ENCODE measurements at regions not wholly inside any gene's neighbourhood (a gene's known extent, or its start where the extent isn't known, plus 50 kb on each side); places are given as distances from the start of the nearest gene placed in this dataset.

DNA sequence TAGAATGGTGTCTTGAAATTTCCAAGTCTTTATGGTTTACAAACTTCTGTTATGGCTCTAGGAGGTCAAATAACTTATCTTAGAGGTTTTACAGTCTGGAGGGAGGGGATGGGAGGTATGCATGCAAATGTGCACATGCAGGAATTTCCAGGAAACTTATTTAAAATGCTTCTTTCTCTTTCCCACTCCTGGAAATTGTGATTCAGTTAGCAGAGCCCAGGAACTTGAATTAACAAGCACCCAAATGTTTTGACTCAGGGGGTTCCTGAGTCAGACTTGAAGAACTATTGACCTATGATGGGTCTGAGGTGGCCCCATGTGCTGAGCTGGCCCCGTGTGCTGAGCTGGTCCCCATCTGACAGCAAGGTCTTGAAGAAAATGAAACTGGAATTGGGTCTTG is 669.4 kb downstream of the INHBA start:
- H3K4me1 Mint-ChIP-seq = peaks cover 0 to 5% of the 10 kb centered on the region in 2 experiments; a peak in 2 of 4 replicates
- Histone ChIP-seq H3K9ac (ENCODE audit: extremely low read depth, insufficient read length, low read length) (no peak overlapping the region), H3K56ac (ENCODE audit: insufficient read length, low read depth, low read length) (no peak overlapping the region), H3T11ph (ENCODE audit: low read length) (no peak overlapping the region), H2AFZ (ENCODE audit: low read length) (no peak overlapping the region), H3K23me2 (ENCODE audit: insufficient read length, low read depth, low read length, poor library complexity, severe bottlenecking) (no peaks in the 10 kb centered on the region), H2BK12ac (ENCODE audit: insufficient read length, low read depth, low read length) (no peak overlapping the region), H3K18ac (ENCODE audit: insufficient read length, low read depth, low read length) (no peak overlapping the region), H4K91ac (ENCODE audit: insufficient read length, low read depth, low read length) (no peak overlapping the region), H2BK120ac (ENCODE audit: low read depth, low read length, poor library complexity, severe bottlenecking) (no peak overlapping the region), H3K14ac (ENCODE audit: insufficient read depth, low read length) (no peak overlapping the region), H3K4ac (ENCODE audit: low read depth, low read length) (no peak overlapping the region), H2AK5ac (ENCODE audit: insufficient read length, low read length) (no peak overlapping the region), H2BK20ac (ENCODE audit: low read depth, low read length, poor library complexity, severe bottlenecking) (no peak overlapping the region), H2BK15ac (ENCODE audit: low read depth, low read length) (no peak overlapping the region), H2BK5ac (ENCODE audit: insufficient read length, low read length) (no peak overlapping the region), H3K27me3 (ENCODE audit: insufficient read depth, low read length) (no peaks in the 10 kb centered on the region), H3K79me2 (ENCODE audit: insufficient read depth, low read length) (no peaks in the 10 kb centered on the region), H3K4me2 (ENCODE audit: insufficient read depth, insufficient read length, low read length) (no peak overlapping the region), H3K23ac (ENCODE audit: insufficient read length, low read depth, low read length) (no peak overlapping the region), H3K79me1 (ENCODE audit: insufficient read depth, low read depth, low read length, poor library complexity, severe bottlenecking) (no peaks in the 10 kb centered on the region), H4K5ac (ENCODE audit: insufficient read length, low read depth, low read length) (no peak overlapping the region), H3K27ac (ENCODE audit: insufficient read length, low read depth, low read length) (no peak overlapping the region), H4K8ac (replicated peaks; ENCODE audit: insufficient read length, low read depth, low read length) (no peak overlapping the region), H3K4me1 (ENCODE audit: insufficient read depth, low read length) (no peaks in the 10 kb centered on the region; the same call in none of the 2 replicates), H4K20me1 (ENCODE audit: control insufficient read depth, insufficient read depth, insufficient read length) (no peaks in the 10 kb centered on the region), H3K9me3 (ENCODE audit: control insufficient read depth, low read depth, low read length) (no peaks in the 10 kb centered on the region)
- TF ChIP-seq, protein P1, sequence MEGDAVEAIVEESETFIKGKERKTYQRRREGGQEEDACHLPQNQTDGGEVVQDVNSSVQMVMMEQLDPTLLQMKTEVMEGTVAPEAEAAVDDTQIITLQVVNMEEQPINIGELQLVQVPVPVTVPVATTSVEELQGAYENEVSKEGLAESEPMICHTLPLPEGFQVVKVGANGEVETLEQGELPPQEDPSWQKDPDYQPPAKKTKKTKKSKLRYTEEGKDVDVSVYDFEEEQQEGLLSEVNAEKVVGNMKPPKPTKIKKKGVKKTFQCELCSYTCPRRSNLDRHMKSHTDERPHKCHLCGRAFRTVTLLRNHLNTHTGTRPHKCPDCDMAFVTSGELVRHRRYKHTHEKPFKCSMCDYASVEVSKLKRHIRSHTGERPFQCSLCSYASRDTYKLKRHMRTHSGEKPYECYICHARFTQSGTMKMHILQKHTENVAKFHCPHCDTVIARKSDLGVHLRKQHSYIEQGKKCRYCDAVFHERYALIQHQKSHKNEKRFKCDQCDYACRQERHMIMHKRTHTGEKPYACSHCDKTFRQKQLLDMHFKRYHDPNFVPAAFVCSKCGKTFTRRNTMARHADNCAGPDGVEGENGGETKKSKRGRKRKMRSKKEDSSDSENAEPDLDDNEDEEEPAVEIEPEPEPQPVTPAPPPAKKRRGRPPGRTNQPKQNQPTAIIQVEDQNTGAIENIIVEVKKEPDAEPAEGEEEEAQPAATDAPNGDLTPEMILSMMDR (conservative IDR thresholded peaks at IDR 0.05) = no peak
- H3K36me3 Mint-ChIP-seq (ENCODE audit: insufficient read depth in 1 of 3, low read depth in 3 of 3) = no peaks in the 10 kb centered on the region
- H3K4me3 Mint-ChIP-seq = no peak overlapping the region
- no CpG with 5 or more reads among the region's 1 CpG for WGBS (ENCODE audit: extremely low coverage, insufficient read length, low lambda C conversion rate)
- no peak for DNase-seq
- H3K9me3 Mint-ChIP-seq = no peaks in the 10 kb centered on the region
- peaks cover 3% of the 10 kb centered on the region for H3K27me3 Mint-ChIP-seq (ENCODE audit: low read depth)
- no peak overlapping the region for H3K27ac Mint-ChIP-seq

All from H9 (cell line).